ENCODE measurements at regions not wholly inside any gene's neighbourhood (a gene's known extent, or its start where the extent isn't known, plus 50 kb on each side); places are given as distances from the start of the nearest gene placed in this dataset.

- no peak for TF ChIP-seq YY1 (IDR thresholded peaks at IDR 0.05; ENCODE audit: extremely low read depth, insufficient replicate concordance, low read depth, low read length)
- TF ChIP-seq ZBTB33 (IDR thresholded peaks at IDR 0.05; ENCODE audit: extremely low read depth, insufficient replicate concordance, low read length), result no peak
- TF ChIP-seq POLR2A (IDR thresholded peaks at IDR 0.05; ENCODE audit: borderline replicate concordance, extremely low read depth, insufficient read depth, insufficient read length), result no peak
- no peak for TF ChIP-seq JUND (IDR thresholded peaks at IDR 0.05)
- no peak for TF ChIP-seq POLR2AphosphoS5 (IDR thresholded peaks at IDR 0.05; ENCODE audit: low read depth, low read length)
- no peak for TF ChIP-seq CEBPB (IDR thresholded peaks at IDR 0.05; ENCODE audit: low read depth)
- TF ChIP-seq SRF (IDR thresholded peaks at IDR 0.05; ENCODE audit: low read depth), result no peak
- no peak for TF ChIP-seq RAD21 (IDR thresholded peaks at IDR 0.05; ENCODE audit: low read depth)
- TF ChIP-seq CTCF (IDR thresholded peaks at IDR 0.05 in 2 of 3, conservative IDR thresholded peaks at IDR 0.05 in 1 of 3; ENCODE audit: borderline replicate concordance in 1 of 3, insufficient read depth in 1 of 3, low read depth in 2 of 3, low read length in 2 of 3), result no peak
- no peak for TF ChIP-seq ZNF274 (IDR thresholded peaks at IDR 0.05; ENCODE audit: low read depth, low read length)
- TF ChIP-seq MAX (IDR thresholded peaks at IDR 0.05), result no peak
- no peak for TF ChIP-seq ZFX (IDR thresholded peaks at IDR 0.05)
- TF ChIP-seq EZH2phosphoT487 (IDR thresholded peaks at IDR 0.05; ENCODE audit: borderline replicate concordance), result no peak
- TF ChIP-seq CBX3 (IDR thresholded peaks at IDR 0.05; ENCODE audit: low read depth), result no peak
Measured at GRCh38 chr5:84477485-84477884, 92.8 kb upstream of the EDIL3 start.

Data from HCT116 (cell line).